ENCODE measurements at regions not wholly inside any gene's neighbourhood (a gene's known extent, or its start where the extent isn't known, plus 50 kb on each side); places are given as distances from the start of the nearest gene placed in this dataset.

DNA sequence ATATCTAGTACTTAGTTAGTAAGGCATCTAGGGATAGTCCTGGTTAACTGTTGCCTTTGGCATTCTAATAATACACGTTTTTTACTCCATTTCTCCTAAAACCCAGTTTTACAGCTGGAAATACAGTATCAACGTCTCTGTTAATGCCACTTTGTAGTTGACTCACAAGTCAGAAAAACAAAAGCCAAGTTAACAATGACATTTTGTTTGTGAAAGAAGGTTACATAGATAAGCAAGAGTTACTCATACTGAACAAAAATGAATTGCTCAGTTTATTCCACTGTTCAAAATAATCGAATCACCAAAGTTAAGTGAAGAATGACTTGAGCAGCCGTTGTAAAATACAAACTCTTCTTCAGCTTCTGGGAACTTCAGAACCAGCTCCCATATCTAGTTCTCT lies 540.3 kb downstream of the ETS1 start:
- DNase-seq (ENCODE audit: low read depth in 1 of 2, low spot score in 1 of 2) = no peak

DNA sequence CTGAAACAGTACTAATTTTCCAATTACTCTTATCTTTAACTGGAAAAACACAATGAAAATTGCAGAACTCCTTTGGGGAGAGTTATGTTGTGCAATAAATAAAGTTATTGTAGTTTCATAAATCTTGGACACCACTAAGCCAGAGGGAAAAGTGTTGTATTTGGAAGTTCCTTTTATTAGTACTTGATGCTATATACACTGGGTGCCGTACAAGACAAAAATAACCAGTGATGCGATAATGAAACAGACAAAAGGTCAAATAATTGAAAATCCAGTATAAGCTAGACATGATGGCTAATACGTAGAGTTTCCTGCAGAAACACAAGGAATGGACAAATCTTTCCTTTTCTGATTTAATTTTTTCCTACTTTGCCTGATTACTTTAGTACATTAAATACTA lies 541.1 kb downstream of the ETS1 start:
- DNase-seq (ENCODE audit: low read depth in 1 of 2, low spot score in 1 of 2) = no peak

DNA sequence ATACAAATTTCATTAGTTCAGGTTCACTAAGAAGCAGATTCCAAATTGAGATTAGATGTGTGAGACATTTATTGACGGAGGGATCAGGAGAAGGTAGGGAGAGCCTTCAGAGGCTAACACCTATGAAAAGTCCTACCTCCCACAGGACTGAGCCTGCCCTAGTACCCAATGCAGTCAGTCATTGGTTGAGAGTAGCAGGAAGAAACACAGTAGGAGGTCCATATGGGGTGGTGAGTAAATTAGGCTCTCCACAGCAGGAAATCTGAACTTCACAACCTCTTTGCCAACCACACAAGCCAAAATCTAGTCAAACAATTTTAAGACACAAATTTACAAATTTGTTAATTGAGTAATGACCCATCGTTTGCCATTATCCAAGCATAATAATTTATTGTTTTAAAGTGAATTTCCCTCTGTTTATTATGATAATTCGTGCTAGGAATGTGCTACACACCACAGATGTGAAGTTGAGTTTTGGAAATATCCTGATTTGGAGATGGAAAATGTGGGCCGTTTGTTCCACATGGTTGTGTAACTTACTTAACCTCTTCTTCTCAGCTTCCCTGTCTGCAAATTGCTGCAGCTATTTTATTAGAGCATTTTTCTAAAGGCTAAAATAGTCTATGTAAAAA lies 542.1 kb downstream of the ETS1 start:
- no peak for DNase-seq (ENCODE audit: low read depth in 1 of 2, low spot score in 1 of 2)

DNA sequence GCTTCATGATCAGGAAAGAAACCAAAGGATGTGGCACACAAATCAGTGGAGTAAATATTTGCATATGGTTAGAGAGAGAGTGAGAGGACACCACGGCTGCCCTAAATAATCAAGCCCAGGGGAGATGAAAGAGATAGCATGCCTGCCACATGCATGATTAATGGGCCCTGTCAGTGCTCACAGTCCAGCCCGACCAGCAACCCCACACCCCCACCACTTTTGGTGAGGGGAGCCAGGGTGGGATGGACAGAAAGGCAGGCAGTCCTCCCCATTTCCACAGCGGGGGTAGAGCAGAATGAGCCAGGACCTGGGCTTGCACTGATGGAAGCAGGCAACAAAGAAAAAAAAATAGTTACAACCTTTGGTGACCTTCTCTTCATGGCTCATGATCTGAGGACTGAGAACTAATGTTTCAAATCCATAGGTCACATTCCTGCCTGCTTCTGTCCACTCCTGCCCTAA lies 545.0 kb downstream of the ETS1 start:
- DNase-seq (ENCODE audit: low read depth in 1 of 2, low spot score in 1 of 2) = no peak

DNA sequence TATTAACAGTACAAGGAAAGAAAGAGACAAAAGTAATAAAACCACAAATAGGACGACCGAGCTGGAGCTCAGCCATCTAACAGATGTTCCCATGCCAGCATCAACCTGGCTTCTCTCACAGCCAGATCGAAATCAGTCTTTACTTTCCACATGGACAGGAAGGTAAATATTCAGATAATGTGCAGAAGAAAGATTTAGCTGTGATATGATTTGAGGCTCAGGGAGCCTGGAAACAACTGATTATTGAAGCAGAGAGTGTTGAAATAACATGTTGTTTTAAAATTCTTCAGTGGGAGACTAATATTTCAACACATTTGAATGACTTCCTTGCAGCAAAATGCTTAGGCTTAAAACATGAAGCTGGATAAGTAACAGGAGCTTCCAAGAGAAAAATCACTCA lies 546.8 kb downstream of the ETS1 start:
- DNase-seq (ENCODE audit: low read depth in 1 of 2, low spot score in 1 of 2) = no peak

DNA sequence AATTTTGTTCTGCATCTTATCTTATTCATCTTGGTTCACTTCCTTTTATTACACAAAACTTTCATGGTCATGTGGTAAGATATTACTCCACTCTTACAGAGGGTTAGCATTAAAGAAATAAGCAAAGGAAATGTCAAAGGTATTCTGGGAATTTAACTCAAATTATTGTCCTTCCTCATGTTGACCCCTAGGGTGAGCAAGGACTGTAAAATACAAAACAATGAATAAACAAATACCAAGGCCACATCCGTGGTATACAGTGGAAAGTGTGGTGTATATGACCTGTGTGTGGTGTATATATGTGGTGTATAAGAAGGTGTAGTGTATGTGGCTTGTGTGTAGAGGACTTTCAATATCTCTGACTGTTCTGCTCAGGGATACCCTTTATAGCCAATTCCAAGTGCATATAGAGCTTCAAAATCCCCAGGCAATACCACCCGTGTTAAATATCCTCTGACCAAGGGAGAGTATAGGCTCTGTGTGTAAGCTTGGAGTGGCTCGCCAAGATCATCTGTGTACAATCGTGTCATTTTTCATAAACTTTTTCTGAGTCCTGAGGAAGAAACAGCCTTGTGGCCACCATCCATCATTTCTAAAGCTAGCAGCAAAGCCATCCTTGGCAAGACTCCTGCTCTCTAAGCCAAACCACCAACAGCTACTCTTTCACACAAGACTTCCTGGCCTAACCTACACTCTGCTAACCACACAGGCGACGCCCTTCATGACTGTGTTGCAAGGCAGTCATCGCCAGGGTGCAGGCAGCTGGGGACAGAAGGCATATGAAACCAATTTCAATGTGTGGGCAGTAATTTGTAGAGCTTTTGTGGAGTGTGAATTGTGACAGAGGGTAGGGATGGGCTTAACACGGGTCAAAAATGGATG lies 548.0 kb downstream of the ETS1 start:
- peak; percentile 29 to 40 for DNase-seq (ENCODE audit: low read depth in 1 of 2, low spot score in 1 of 2)

DNA sequence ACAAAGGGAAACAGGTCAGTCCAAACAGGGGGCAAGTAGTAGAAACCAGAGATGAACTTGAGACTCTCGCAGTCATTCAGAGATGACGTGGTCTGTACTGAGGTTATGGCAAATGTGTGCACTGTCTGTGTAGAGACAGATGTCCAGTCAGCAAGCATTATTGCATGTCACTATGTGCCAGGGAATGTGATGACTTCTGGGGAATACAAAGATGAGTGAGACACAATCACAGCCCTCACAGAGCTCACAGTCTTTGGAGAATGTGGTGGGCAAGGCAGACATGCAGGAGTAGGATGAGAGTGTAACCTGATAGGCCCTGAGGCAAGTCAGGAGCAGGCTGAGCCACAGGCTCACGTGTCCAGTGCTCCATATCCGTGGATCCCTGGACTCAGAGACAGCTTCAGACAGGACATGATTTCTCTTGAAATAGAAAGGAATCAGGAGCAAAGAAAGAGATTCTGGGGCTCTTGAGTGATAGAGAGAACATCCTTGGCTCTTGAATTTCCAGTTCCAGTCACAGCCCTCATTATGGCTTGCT lies 550.7 kb downstream of the ETS1 start:
- no peak for DNase-seq (ENCODE audit: low read depth in 1 of 2, low spot score in 1 of 2)

DNA sequence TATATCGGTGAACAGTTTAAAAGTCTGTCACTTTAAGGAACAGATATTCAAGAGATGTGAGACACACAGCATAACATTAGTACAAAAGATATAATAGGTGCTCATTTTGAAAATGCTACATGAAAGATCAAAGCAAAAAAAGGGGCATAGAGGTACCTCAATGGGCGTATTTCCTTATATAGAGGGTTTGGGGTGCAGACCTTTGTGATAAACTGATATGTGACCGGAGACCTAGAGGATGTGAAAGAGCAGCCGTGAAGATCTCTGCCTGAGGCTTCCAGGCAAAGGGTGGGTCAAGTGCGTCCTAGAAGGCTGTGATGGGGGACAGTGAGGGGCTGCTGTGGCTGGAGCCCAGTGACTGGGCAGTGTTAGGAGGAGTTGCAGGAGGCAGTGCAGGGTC lies 551.4 kb downstream of the ETS1 start:
- no peak for DNase-seq (ENCODE audit: low read depth in 1 of 2, low spot score in 1 of 2)

DNA sequence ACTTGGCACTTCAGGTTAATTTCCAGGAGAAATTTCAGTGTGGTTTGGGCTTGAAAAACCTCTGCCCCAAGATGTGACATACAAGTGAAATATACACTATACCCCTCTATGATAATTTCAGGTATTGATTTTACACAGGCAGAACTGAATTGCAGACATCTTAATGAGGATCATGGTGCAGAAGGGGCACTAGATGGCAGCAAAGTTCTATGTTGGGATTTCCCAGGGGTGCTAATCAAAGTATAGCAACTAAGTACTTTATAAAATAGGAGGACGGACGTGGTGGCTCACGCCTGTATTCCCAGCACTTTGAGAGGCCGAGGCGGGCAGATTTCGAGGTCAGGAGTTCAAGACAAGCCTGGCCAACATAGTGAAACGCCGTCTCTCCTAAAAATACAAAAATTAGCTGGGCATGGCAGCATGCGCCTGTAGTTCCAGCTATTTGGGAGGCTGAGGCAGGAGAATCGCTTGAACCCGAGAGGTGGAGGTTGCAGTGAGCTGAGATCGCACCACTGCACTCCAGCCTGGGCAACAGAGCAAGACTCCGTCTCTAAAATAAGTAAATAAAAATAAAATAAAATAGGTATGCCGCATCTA lies 555.7 kb downstream of the ETS1 start:
- DNase-seq (ENCODE audit: low read depth in 1 of 2, low spot score in 1 of 2) = peak in 1 of 2 donors; percentile 27

DNA sequence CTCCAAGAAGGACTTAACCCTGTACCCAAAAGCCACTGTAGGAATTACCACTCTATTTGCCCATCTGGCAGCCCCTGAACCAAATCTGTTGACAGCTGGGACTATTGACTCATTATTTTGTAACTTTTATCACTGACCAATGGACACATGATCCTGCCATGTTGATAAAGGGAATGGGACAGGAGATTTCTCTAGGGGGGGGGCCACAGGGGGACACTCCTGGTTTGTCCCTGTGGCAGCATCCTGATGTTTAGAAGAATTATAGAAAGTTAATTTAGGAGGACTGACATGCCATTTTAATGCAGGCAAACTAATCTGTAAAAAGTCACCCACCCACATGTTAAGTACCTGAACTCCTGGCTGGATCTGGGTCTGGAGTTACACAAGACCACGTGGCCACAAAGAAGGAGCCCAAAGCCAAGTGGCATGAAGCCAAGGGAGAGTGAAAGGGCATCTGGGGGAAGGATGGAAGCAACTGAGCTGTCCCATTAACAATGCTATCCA lies 558.1 kb downstream of the ETS1 start:
- no peak for DNase-seq (ENCODE audit: low read depth in 1 of 2, low spot score in 1 of 2)

DNA sequence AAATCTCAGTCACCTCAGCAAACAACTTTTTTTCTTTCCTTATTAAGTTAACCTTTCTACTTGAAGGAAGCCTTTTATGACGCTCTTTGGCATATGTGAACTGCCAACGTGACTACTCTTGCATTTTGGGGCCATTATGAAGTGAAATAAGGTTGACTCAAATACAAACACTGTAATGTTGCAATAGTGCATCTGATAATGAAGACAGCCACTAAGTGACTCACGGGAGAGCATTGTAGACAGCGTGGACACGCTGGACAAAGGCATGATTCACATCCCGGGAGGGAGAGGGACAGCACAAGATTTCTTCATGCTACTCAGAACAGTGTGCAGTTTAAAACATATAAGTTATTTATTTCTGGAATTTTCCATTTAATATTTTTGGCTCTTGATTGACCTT lies 560.8 kb downstream of the ETS1 start:
- no peak for DNase-seq (ENCODE audit: low read depth in 1 of 2, low spot score in 1 of 2)

DNA sequence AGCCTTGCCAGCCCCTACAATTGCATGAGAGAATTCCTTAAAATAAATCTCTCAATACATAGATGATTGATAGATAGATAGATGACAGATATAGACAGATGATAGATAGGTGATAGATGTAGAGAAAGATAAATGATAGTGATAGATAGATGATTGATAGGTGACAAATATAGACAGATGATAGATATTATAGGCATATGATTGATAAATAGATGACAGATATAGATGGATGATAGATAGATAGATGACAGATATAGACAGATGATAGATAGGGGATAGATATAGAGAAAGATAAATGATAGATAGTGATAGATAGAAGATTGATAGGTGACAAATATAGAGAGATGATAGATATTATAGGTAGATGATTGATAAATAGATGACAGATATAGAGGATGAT lies 564.6 kb downstream of the ETS1 start:
- DNase-seq (ENCODE audit: low read depth in 1 of 2, low spot score in 1 of 2) = no peak

DNA sequence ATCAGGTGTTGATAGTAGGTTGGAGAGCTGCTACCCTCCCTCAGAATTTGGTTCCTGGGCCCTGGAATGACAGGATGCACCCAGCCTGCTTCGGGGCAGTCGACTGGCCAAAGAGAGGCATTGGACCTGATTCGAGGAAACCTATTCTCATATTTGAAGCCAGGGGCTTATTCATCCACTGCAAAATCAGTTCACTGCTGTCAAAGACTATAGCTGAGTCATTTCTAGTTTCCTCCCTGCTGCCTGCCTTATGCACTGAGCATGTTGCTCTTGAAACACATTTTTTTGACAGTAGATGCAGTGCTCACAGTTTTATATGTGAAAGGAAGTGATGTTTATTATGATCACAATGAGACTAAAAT lies 565.4 kb downstream of the ETS1 start:
- DNase-seq (ENCODE audit: low read depth in 1 of 2, low spot score in 1 of 2) = no peak

DNA sequence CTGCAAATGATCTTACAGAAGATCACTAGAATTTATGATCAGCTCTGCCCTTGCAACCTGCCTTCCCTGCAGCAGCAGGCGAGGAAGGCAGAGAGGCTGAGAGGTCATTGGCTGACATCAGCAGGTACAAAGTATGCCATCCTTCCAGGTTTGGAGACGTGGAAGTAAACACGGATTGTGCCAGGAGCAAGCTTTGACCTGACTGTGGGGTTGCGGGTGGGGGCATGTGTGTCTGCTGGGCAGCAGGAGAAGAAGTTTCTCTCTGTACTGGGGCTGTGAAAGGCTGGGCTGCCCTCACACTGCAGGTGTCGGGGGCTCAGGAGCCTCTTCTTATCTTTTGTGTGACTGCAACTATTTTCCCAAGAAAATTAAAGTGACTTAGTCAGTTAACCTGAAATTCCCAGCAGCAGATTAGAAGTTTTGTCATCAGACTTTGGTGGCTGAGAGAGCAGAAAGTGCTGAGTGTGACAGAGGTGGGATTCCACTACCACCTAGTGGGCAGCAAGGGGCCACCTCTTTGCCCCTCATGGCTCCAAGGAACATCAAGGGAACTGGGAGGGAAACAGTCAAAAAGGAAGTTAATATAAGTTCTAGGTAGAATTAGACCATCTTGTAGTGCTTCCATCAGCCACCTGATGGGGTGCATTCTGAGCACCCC lies 565.9 kb downstream of the ETS1 start:
- DNase-seq (ENCODE audit: low read depth in 1 of 2, low spot score in 1 of 2) = no peak

DNA sequence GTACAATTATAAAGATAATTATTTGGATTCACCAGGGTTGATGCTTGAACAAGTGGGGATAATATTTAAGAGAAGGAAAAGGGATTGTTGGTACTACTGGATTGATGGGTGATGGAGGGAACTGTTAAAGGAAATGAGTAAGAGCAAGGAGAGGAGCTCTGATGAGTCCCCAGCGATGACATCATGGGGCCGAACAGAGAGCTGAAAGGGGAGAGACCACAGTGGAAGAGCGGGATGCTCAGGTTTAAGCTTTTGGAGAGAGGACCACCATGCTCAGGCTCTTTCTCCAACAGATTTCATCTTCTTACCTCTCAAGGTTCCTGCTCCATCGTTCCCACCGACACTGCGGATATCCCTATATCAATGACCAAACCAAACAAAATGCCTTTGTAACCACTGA lies 568.7 kb downstream of the ETS1 start:
- DNase-seq (ENCODE audit: low read depth in 1 of 2, low spot score in 1 of 2) = no peak

DNA sequence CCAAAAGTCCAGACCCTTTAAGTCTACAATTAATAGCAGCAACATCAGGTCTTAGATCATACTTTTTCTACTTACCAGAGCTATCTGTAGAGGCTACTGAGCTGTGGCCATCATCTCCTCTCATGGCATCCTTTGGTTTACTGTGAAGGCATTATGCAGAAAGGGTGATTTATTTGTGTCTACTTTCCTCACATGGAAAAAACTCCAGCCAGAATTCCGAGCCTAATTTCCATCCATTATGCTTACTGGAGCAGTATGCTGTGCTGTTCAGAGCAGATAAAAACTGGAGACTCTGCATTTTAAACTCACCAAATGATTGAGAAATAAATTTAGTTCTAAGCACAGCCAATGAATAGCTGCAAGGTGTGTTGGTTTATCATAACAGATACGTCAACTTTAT lies 581.8 kb downstream of the ETS1 start:
- no peak for DNase-seq (ENCODE audit: low read depth in 1 of 2, low spot score in 1 of 2)

DNA sequence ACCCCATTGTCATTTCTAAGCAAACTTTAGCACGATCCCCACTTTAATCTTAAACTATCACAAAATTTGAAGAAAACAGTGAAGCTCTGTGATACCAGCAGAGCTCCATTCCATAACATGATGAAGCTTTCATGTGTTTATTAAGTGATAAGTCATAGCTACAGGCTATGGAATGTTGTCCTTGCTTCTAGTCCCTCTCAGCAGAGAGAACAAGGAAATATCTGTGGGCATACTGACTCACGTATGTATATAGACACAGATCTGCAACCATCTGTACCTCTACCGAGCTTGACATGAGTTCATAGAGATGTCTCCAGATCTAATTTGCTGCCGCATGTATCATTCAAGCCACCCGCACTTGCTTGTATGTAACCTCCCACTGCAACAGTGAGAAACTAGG lies 588.9 kb downstream of the ETS1 start:
- no peak for DNase-seq (ENCODE audit: low read depth in 1 of 2, low spot score in 1 of 2)

DNA sequence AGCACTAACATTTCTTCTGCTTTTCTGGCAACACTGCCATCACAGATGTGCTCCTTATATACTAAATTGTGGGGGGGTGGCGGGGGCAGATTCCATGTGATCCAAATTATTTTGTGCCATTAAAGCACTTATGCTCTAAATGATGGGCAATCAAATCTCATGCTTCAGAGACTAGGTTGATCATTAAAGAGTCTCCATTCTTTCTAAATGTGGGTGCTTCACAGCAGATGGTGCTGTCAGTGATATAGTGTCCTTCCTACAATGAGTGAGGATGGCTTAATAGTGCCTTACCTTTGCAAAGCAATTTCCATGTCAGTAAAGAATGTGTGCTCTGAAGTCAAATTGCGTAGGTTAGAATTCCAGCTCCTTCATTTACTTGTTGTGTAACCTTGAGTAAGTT lies 589.8 kb downstream of the ETS1 start:
- no peak for DNase-seq (ENCODE audit: low read depth in 1 of 2, low spot score in 1 of 2)

DNA sequence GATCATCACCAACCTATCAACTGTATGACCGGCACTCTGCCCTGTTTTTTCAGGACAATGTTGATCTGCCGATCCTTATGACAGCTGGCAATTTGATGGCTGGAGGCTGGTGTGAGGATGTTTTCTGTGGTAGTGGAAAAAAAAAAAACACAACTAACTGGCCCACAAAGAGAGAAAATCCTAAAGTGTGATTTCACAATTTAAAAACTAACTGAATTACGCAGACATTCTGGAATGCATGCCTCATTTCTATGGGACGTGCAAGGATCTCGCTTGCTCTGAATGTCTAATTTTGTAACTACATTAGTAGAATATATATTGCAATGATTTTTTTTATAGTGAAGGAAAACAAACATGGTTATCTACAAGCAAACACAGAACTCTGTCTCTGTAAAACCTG lies 590.5 kb downstream of the ETS1 start:
- no peak for DNase-seq (ENCODE audit: low read depth in 1 of 2, low spot score in 1 of 2)

DNA sequence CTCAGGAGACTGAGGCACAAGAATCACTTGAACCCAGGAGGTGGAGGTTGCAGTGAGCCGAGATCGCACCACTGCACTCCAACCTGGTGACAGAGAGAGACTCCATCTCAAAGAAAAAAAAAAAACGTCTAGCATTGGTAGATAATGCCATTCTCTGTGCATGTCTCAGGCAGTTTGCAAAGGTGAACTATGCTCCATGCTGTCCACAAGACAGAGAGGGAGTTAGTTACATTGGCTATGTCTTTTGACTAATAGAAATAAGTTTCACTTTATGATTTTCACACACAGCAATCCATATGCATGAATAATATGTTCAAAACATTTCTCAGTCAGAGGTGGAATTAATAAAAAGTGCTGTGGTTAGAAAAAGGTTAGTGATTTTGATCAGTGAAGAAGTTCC lies 591.4 kb downstream of the ETS1 start:
- no peak for DNase-seq (ENCODE audit: low read depth in 1 of 2, low spot score in 1 of 2)

DNA sequence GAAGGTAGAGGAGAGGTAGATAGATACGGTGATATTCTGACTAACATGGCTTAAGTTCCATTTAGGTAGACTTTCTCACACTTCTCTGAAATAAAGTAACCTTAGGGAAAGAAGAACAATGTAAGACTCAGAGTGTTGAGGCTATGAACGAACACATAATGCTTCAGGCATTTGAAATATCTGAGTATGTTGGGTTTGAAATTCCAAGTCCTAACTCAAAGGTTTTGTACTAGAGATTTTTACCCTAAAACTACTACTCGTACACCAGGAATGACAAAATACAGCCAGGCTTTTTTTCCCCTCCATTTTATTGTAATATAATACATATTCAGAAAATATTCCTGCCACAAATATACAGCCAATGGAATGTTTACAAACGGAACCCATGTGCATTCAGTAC lies 592.6 kb downstream of the ETS1 start:
- no peak for DNase-seq (ENCODE audit: low read depth in 1 of 2, low spot score in 1 of 2)

All from stimulated activated CD4-positive, alpha-beta T cell treated with anti-CD3 and anti-CD28 coated beads, Interleukin-15, amount 100 ng/mL, for 1 hour (primary cell).